ENCODE measurements at regions not wholly inside any gene's neighbourhood (a gene's known extent, or its start where the extent isn't known, plus 50 kb on each side); places are given as distances from the start of the nearest gene placed in this dataset.

DNA sequence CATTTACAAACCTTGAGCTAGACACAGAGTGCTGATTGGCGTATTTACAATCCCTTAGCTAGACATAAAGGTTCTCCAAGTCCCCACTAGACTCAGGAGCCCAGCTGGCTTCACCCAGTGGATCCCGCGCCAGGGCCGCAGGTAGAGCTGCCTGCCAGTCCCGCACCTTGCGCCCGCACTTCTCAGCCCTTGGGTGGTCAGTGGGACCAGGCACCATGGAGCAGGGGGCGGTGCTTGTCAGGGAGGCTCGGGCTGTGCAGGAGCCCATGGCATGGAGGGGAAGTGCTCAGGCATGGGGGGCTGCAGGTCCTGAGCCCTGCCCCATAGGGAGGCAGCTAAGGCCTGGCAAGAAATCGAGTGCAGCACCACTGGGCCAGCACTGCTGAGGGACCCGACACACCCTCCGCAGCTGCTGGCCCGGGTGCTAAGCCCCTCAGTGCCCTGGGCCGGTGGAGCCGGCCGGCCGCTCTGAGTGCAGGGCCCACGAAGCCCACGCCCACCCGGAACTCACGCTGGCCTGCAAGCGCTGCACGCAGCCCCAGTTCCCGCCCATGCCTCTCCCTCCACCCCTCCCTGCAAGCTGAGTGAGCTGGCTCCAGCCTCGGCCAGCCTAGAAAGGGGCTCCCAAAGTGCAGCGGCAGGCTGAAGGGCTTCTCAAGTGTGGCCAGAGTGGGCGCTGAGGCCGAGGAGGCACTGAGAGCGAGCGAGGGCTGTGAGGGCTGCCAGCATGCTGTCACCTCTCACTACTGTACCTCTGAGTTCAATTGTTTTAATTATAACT is 1213.9 kb downstream of the OTOL1 start:
- TF ChIP-seq, protein P1, sequence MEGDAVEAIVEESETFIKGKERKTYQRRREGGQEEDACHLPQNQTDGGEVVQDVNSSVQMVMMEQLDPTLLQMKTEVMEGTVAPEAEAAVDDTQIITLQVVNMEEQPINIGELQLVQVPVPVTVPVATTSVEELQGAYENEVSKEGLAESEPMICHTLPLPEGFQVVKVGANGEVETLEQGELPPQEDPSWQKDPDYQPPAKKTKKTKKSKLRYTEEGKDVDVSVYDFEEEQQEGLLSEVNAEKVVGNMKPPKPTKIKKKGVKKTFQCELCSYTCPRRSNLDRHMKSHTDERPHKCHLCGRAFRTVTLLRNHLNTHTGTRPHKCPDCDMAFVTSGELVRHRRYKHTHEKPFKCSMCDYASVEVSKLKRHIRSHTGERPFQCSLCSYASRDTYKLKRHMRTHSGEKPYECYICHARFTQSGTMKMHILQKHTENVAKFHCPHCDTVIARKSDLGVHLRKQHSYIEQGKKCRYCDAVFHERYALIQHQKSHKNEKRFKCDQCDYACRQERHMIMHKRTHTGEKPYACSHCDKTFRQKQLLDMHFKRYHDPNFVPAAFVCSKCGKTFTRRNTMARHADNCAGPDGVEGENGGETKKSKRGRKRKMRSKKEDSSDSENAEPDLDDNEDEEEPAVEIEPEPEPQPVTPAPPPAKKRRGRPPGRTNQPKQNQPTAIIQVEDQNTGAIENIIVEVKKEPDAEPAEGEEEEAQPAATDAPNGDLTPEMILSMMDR (IDR thresholded peaks at IDR 0.05), result no peak
- TF ChIP-seq POLR2A (IDR thresholded peaks at IDR 0.05), result no peak
